KG1 (cell line): ENCODE measurements at regions not wholly inside any gene's neighbourhood (a gene's known extent, or its start where the extent isn't known, plus 50 kb on each side); places are given as distances from the start of the nearest gene placed in this dataset.
"Not testable (repeated sequence)": the region's sequence is repeated elsewhere in the genome, so short reads cannot be mapped to it uniquely, and the experiment has no call there.

Experiments
- DNase-seq: peaks from one replicate; lab custom pipeline; 2025; lab: John Stamatoyannopoulos, UW

DNA sequence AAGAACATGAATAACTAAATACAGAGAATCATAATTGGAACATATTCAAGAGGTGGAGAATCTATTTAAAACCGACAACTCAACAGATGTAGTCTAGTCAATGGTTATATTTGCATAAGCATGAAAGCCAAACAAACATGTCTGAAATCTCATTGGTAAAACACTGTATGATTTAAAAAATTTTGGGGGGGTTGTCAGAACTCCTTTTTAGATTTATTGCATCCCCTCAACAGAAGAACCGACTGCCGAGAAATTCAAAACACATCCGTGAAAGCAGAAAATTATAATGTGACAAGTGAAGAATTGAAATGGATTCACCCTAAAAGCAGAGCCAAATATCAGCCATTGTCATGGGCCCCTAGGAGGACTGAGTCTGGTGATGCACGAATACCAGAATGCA, 633.4 kb upstream of the KCNMB2 start:
- no peak for DNase-seq

GRCh38 chr3:177904621-177905020, 631.6 kb upstream of the KCNMB2 start:
- DNase-seq: no peak

GRCh38 chr3:177905173-177906125, 630.8 kb upstream of the KCNMB2 start:
- no peak for DNase-seq

DNA sequence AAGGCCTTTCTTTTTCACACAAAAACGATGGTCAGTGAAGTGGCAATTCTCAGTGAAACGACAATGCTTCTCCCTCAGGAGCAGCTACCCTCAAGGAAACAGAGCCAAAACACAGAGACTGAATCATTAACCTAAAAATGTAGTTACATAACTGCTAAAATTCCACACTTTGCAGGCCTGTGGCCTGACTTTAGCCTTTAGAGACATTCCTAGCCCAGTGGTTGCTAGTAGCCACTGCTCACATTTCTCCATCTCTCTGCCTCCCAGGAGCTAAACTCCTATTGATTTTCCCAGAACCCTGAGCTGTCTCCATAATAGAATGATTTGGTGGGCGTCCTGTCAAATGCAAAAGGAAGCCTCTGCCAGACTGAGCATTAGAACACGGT, 630.1 kb upstream of the KCNMB2 start:
- DNase-seq: no peak

GRCh38 chr3:177906578-177907229, 629.5 kb upstream of the KCNMB2 start:
- no peak for DNase-seq

- DNase-seq: not testable (repeated sequence)
These were observed 626.7 kb upstream of the KCNMB2 start for GRCh38 chr3:177909530-177909929.

DNA sequence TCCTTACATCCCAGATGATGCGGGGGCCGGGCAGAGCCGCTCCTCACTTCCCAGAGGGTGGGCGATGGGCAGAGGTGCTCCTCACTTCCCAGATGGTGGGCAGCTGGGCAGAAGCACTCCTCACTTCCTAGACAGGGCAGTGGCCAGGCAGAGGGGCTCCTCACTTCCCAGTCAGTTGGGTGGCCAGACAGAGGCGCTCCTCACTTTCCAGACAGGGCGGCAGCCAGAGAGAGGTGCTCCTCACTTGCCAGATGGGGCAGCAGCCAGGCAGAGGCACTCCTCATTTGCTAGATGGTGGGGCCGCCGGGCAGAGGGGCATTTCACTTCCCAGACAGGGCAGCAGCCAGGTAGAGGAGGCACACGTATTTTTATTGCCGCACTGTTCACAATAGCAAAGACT, 622.0 kb upstream of the KCNMB2 start:
- DNase-seq: no peak

DNA sequence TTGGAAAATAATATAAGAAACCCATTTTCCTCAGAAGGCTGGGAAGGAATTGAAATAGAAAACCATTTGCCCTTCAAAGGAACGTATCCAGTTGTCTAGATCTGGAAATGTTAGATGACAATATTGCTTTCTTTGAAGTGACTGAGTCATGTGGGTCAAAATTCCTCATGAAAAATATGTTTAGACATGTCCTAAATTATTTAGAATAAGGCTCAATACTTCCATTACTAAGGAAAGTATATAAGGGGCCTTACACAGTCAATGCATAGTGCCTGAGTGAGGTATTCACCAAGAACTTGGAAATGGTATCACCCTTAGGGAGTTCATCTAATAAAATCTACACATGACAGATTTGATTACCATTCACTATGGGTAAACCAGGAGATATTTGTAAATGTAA, 619.8 kb upstream of the KCNMB2 start:
- no peak for DNase-seq

- no peak for DNase-seq
These were observed 618.9 kb upstream of the KCNMB2 start for GRCh38 chr3:177917234-177917861.

- no peak for DNase-seq
These were observed 615.1 kb upstream of the KCNMB2 start for GRCh38 chr3:177921153-177921552.

GRCh38 chr3:177924261-177924660, 612.0 kb upstream of the KCNMB2 start:
- DNase-seq: no peak

DNA sequence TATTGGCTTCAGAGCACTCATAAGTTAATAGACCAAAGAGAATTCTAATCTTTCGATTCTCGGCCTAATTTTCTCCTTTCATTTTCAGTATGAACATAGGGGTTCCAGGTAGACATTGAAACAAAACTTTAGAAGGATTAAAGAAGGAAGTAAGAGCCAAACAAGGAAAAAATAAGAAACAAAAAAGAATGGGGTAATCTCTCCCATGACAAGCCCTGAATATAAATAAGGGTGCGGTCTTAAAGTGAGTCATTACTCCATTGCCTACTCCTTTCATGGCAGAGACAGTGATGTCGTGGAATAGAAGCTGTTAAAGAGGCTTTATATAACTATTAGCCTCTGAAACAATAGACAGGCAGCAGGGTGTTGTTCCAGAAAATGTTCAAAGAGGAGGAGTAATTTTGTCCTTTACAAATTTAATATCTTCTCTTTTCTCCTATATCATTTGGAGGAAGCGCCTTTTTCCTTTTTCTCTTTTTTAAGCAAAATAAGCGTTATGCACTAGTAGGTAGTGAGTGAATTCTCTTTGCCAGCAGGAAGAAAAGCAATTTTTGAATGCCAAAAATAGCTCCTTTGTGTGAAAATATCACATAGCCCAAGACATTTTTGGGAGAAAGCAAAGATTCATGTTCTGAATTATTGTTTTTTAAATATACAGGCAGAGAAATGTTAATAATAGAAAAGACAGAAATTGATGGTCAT, 607.9 kb upstream of the KCNMB2 start:
- DNase-seq: no peak

GRCh38 chr3:177929310-177929709, 606.9 kb upstream of the KCNMB2 start:
- DNase-seq: no peak

DNA sequence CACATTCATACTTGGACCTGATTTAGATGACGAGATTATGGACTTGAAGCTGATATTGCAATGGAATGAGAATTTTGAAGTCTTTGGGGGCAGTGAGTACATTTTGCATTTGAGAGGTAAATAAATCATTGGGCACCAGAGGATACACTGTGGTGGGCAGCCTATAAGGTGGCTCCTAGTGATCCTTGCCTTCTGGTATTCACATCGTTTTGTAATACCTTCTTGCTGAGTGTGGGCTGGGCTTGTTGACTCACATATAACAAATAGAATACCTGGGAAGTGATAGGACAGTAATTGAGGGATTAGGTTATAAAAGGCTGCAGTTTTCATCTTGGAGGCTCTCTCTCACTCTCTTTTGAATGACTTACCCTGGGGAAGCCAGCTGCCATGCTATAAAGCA, 605.5 kb upstream of the KCNMB2 start:
- DNase-seq: no peak

GRCh38 chr3:177931346-177931745, 604.9 kb upstream of the KCNMB2 start:
- no peak for DNase-seq

DNA sequence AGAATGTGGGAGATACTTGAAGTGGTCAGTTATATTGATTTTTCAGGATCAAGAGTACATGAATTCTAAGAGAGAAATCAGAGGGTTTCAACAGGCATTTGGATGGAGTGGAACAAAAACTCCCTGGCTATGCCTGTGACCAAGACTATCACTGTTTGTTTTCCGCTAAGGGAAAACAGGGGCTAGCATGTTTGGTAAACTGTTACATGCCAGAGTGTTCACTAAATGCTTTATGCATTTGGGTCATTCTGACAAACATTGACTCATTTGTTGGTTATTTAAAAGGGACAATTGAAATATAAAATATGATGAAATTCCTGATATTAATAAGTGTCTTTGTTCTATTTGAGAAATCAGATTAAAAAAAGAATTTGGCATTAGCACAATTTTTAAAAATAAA, 603.9 kb upstream of the KCNMB2 start:
- DNase-seq: no peak

DNA sequence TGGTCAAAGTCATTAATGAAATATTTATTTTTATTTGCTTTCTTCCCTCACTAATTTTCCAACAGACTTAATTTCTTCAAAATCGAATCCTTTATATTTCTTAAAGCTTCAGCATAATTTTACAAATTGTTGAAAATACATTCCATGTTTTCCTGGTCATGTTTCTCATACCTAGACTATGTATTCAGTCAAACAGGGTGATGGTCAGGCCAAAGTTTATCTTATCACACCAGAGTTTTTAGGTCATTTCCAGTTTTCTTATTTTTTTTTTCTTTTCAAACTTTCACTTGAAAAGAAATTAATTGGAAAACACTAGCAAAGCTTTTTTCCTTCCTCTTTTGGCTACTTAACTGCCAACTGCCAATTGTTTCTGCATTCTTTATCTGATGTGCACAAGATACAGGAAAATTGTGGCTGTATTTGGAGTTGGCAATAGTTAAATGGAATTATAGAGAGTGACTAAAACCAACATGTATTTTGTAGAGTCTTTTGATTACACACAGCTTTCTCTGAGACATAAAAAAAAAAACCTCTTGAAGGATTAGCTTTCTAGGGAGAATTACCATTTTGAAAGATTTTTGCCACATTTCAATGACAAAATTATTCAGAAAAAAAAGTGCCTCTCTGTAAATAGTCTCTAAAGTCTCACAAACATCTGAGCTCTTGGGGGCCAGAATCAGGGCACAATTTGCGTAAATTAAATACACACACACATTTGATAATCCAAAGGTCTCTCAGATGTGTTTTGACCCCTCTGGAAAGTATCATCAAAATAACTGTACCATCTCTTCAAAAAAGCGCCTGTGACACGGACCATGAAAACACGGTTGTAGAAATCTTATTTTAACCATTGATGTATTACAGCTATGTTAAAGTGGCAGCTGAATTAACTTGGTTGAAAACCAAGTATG, 603.2 kb upstream of the KCNMB2 start:
- DNase-seq: no peak

DNA sequence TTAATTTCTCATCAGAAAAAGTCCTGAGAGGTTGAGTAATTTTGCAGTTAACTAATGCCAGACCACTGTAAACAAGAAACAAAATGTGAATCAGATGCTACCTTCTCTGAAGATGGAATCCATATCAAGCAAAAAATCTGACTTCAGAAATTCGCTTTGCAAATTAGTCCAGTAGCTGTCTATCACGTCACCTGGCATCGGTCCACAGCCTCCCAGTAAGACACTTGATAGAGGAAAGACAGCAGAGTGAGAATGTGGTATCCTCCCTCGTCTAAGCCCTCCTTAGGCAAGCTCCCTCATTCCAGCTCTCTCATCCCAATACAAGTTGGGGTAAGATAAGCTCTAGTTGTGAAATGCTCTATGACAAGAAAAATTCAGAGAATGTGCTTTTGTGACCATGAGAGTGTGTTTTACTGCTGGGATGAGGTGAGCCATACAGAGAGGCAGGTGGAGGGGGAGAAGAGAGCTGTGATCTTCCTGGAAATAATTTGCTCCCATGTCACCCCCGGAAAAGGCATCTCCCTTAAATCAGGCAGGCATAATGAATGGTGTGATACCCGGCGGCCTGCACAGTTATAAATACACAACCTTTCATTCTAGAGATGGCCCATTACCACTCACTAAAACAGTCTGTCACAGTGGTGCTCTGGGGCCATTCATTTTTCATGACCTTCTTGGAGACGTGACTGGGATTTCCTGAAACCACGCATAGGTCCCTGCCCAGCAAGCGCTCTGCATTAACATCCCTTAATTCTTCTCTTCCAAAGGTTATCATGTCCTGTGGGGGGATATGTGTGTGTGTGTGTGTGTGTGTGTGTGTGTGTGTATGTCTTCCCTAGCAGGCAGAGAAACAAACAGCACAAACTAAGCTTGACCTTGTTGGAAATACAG, 602.0 kb upstream of the KCNMB2 start:
- no peak for DNase-seq

GRCh38 chr3:177935047-177935446, 601.2 kb upstream of the KCNMB2 start:
- no peak for DNase-seq

DNA sequence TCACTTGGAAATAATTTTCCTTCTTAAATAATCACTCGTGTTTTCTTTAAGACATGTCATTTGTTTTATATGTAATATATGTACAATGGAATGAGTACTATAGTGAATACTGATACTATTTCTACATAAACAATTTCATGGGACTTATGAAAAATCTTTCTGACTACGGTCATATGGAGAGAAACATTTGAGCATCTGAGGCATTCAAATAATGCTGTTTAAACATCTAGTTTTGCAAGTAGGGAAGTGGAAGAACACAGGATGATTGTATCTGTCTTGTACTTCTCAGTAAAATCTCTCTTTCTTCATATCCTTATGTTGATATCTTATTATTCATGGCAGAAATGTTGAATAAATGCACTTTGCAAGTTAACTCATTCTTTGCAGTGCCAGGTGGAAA, 599.5 kb upstream of the KCNMB2 start:
- no peak for DNase-seq
